Urothelium cell line (cell line): ENCODE measurements at regions not wholly inside any gene's neighbourhood (a gene's known extent, or its start where the extent isn't known, plus 50 kb on each side); places are given as distances from the start of the nearest gene placed in this dataset.

Experiments used
- DNase-seq: peaks from one replicate; pipeline ENCODE4 v3.0.0; 2011; ENCODE audit warnings: low spot score, mixed read lengths
- FAIRE-seq: peaks from 2 replicates; lab custom pipeline; 2011; peaks lifted over from hg19 to GRCh38; lab: Jason Lieb, UNC

DNA sequence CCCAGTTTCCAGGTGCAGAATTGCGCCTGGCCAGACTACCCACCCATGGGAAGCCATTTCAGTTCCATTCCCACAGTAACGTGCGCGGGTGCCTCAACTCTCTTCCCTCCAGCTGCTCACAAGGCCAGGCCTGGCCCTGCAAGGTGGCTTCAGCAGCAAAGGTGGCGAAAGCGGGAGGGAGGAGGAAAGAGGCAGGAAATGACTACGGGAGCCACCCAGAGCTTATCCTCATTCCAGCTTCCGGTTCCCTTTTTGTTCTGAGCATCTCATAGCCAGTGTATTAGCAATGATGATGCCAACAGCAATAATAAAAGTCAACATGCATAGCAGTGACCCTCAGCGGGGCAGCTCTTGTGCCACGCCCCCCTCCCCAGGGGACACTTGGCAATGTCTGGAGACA lies 101.5 kb upstream of the BOD1 start:
- FAIRE-seq: no peak
- DNase-seq: no peak

DNA sequence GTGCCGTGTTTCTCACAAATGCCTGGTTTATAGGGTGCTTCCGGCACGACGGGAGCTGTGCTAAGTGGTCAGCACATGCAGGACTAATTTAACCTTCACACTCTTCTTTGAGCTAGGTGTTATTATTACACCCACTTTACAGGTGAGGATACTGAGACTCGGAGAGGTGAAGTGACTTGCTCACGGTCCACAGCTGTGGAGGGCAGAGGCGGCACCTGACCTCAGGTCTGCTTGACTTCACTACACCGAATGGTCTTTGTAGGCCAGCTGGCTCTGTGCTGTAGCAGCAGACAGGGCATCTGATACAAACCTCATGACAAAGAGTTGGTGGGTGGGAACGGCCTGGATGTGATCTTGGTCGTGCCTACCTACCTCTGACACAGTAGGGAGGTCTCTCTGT lies 102.0 kb upstream of the BOD1 start:
- FAIRE-seq: no peak
- no peak for DNase-seq

DNA sequence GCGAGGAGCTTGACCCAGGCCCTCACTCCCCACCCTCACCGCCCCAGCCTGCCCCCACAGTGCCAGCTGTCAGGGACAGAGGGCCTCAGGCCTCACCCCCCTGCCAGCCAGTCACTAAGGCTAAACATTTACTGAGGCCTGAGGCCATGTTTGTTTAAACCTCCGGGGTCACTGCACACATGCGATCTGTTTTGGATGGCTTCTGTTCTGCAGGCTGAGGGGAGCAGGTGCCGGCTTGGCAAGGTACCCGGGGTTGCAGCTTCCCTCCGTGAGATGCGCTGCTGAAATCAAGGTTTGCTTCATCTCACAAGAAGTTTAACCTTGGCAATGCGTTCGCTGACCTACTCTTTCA lies 103.3 kb upstream of the BOD1 start:
- DNase-seq (no peak), FAIRE-seq (no peak)

DNA sequence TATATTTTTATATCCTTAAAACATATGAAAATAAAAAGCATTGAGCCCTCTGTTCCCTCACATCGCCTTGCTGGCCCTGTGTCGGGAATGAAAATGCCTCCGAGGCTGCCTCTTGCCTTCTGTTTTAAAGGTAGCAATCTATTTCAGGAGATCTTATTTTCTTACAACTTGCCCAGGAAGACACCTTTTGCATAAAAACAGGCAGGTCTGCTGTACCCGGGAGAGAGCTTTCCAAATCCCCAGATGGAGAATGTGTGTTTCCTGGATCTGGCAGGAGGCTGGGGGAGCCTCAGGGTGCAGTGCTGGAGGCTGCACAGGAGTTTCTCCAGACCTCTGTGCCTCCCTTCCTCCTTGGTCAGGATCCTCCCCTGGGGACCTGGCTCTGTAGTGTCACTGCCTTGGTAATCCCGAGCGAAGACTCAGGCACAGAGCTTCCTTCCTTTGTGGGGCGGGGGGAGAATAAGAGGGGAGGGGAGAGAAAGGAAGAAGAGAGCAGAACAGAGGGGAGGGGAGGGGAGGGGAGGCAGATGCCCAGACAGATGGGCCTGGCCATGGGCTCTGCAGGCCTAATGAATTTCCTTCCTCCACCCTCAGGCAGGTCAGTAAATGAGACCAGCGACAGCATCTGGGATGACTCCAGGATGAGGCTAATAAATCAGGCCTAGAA lies 104.0 kb upstream of the BOD1 start:
- no peak for DNase-seq
- FAIRE-seq: no peak

DNA sequence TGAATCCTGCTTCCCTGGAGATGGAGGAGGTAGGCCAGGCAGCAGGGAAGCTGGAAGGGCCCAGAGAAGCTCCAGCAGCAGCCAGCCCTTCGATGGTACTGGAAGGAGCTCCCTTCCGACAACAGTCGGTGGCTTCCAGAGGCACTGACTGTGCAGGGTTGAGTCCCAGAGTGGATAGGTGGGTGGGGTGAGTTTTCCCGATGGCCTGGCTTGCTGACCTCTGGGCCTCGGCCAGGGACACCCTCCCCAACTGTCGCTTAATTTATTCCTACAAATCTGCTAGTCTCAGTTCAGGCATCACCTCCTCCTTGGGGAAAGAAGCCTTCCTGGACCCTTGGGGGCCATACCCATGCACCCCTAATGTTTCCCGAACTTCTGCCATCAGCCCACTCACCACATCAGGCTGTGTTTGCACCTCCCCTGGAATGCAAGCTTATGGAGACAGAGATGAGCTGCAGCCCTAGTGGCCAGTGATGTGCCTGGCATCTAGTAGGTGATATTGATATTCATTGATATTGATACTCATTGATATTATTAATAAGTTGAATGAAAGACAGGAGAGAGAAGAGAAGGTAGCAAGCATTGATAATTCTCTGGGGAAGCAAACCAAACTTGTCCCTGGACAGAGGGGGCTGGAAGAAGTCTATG lies 104.6 kb upstream of the BOD1 start:
- FAIRE-seq (no peak), DNase-seq (no peak)

DNA sequence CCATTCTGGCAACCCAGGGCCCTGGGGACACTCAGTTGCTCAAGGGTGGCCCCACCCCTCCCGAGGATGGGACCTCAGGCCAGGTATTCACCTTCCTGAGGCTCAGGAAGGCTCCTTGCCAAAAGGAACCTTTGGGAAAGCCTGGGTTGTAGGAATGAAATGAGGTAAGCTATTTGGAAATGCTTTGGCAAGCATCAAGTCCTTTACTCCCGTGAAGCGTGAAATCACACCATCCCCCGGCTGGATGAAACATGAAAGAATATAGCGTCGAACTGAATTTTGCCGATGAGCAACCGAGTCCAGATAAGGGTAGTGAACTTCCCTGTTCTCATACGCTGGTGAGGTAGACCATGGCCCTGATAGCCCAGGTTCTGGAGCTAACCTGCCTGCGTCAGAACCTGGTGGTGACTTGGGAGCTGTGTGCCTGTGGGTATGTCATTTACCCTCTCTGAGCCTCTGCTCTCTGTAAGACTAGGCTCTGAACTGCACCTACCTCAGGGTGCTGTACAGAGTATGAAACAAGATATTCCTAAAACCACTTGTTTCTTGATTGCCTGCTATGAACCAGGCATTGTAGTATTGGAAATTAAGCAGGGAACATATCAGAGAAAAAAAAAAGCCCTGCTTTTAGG lies 105.3 kb upstream of the BOD1 start:
- no peak for DNase-seq
- no peak for FAIRE-seq

DNA sequence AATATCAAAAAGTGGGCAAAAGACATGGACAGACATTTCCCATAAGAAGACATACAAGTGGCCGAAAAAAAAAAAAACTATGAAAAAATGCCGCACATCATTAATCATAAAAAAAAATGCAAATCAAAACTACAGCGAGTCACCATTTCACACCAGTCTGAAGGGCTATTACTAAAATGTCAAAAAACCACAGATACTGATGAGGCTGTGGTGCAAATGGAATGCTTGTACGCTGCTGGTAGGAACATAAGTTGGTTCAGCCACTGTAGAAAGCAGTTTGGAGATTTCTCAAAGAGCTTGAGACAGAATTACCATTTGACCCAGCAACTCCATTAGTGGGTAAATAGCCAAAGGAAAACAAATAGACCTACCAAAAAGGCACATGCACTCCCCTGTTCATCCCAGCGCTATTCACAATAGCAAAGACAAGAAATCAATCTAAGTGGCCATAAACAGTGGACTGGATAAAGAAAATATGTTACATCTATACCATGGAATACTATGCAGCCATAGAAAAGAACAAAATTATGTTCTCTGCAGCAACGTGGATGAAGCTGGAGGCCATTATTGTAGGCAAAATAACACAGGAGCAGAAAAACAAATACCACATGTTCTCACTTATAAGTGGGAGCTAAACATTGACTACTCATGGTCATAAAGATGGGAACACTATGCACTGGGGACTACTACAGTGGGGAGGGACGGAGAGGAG lies 110.6 kb upstream of the BOD1 start:
- FAIRE-seq: no peak

DNA sequence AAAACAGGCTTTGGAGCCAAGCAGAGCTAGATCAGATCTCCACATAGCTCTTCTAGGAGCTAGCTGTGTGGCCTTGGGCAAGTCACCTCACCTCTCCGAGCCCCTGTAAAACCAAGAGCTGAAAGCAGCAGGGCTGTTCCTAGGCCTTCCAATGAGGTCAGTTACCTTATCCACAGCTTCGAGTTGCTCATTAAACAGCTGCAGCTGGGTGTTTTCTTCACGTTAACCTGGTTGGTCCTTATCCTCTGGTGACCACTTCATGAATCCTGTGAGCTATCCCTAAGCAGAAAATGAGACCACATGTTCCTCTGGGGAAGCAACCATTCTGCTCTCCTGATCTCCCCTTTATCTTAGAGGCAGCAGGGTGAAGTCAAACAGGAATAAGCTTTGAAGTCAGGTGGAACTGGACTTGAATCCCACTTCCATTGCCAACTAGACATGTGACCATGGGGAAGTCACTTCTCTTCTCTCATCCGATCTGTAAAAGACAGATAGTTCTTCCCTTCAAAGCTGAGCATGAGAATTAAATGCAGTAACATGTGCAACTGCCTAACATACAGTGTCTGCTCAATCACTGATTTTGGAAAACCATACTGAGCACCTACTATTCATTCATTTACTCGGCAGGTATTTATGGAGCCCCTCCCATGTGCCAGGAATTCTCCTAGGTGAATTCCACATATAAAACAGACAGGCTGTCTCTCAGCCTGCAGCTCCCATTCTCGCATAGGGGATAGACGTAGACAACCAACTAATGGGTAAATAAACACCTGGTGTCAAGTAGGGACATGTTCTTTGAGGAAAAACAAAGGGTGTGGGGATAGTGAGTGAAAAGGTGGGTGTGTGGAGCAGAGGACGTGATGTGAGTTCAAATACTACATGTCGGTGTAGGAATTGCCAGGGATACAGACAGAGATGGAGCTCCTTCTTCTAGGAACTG lies 111.7 kb upstream of the BOD1 start:
- DNase-seq (no peak), FAIRE-seq (no peak)

More for the DNA sequence above, 110.6 kb upstream of the BOD1 start:
- no peak for DNase-seq

DNA sequence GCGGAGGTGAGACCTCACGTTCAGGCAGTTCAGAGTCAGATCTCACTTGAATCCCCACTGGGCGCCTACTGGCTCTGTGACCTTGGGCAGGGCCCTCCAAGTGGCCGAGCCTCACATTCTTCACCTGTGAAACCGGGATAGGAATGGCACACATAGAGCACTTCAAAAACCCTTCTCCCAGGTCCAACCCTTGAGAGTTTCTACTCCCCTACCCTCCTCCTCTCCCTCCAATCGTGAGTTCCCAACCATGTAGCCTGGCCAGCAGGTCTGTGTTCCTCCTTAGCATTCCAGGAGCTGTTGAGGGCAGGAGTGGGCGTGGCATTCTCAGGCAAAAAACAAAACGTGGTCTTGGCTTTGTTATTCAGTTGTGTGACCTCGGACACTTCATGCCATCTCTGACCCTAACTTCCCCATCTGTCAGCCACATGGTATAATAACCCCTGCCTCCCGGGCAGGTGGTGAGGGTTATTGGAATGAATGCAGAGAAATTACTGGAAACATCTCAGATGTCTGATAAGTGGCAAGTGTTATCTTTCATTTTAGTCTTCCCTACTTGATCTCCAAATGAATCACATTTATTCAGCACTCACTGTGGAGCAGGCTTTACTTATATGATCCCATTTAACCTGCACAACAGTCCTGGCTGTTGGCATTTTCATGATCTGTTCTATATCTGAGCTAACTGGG lies 112.8 kb upstream of the BOD1 start:
- DNase-seq: no peak
- FAIRE-seq: no peak

DNA sequence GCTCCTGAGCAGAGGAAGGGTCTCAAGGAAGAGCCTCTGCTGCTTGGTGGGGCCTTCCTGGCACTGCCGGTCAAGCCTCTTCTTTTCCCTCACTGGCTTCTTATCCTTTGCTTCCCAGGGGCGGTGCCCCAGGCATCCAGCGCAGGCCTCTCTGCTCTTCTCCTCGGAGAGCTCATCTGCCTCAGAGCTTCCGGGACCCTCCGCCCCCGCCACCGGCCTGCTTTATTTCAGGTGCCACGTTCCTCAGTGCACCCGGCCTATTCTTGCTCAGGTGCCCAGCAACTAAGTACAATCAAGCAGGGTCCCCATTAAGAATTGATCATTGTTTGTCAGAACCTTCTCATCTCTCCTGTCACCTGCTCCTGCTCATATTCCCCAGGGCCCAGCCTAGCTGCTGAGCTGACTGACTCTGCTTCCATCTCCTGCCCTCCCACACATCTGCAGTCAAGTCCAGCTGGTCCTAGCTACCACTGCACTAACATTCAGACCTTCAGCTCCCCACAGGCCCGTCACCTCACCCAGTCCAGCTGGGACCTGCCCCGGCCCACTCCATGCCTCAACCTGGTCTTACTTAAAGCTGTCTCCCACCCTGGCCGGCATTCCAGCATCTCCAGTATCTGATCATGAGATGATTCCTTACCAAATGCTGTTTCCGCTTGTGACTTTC lies 114.3 kb upstream of the BOD1 start:
- FAIRE-seq (no peak), DNase-seq (no peak)

DNA sequence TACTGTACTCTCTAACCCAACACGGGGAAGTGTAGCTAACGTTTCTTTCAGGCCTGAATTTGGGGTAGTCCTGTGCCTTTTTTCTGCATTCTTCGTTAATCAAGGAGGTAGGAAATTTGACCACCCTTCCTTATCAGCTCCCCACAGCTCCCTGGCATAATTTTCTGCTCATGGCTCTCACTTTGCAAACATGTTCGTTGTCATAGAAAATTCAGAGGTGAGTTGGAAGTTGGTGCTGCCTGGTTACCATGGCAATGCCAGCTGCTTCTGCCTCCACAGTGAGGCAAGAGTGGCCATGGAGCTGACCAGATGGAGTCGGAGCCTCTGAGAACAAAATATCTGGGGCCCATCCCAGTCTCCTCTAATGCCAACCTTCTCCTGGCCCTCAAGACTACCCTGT lies 116.6 kb upstream of the BOD1 start:
- no peak for FAIRE-seq

DNA sequence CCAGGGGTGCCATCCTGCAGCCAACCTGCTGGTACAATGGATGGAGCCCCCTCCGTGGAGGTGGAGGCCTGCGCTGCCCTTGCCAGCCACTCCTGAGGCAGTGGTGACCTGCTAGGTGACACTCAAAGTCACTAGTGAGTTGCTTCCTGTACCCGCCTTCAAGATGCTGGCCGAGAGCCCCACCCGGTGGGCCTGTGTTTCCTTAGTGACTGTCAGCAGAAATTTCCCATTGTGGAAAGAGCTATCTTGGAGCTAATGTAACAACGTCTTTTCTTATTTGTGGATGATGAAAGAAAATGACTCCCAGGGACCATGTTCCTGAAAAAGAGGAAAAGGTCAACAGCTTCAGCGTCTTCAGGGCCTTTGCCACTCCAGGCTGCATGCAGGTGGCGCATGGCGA lies 117.0 kb upstream of the BOD1 start:
- FAIRE-seq (no peak), DNase-seq (no peak)

More for the DNA sequence above, 116.6 kb upstream of the BOD1 start:
- DNase-seq: no peak

DNA sequence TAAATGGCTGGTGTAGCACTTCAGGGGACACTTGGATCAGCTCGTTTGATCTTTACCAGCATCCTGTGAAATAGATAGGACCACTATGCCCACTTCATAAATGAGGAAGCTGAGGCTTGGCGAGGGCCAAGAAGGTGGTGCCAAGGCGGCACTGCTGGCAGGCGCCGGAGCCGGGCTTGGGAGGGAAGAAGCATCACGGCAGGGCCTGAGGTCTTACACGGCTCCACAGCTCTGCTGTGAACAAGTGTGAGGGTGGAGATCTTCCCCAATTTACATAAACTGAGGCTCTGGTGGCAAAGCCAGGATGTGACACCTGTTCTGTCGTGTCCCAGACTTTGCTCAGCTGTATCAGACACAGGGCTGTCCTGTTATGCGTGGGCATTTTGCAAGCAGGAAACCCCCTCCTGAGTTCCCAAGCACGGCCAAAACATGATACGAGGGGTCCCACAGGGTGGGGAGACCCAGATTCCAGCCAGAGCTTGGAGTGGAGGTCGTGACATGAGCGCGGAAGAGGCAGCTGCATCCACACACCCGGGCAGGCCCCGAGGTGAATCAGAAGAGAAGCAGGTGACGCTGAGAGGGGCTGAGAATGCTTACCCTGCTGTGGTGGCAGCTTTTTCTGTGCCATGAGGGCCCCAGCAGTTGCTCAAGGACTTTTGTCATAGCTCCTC lies 117.5 kb upstream of the BOD1 start:
- DNase-seq (no peak), FAIRE-seq (no peak)

DNA sequence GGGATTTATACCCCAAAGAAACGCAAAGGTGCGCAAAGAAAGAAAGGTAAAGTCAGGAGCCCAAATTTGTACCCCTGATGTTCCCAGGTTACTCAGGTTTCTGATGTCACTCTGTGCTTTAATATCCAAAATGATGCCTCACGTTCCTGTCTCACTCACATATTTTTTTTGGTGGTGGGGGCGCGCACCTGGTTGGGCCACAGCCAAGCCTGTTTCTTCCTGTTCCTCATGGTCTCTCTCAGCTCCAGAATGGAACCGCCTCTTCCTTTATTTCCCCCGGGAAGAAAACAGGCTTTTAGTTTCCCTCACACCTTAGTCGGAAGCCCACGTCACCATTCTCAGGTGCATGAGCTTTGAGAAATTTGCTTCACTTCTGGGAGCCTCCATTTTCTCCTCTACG lies 118.3 kb upstream of the BOD1 start:
- no peak for DNase-seq
- FAIRE-seq: no peak

DNA sequence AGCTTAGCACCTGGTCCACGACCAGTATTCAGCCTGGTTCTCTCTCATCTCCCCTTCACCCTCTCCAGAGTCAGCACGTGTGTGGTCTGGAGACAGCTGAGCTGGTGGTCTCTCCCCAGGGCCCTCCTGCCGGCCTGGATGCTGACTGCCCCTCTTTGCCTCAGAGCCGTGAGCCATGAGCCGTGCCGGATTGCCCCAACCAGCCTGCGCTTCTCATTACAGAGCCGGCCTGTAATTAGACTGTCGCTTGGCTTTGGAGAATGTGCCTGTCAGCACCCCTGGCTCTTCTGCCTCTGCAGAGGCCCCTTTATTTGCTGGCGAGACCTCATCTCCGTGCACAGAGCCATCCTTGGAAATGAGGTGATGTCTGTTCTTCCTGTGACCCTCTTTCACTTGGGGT lies 118.7 kb upstream of the BOD1 start:
- no peak for DNase-seq
- no peak for FAIRE-seq

DNA sequence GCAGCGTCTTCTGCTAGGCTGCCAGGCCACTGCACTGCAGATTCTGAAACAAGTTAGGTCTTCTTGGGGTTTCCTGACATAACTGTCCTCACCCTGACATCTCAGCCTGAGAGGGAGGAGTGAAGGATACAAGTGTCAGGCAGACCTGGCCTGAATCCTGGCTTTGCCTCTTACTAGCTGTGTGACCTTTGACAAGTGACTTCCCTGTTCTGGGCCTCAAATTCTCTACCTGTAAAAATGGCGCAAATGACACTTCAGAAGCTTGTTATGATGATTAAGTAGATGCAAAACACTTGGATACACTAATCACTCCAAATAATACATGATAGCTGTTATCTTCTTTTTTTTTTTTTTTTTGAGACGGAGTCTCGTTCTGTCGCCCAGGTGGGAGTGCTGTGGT lies 119.2 kb upstream of the BOD1 start:
- DNase-seq: no peak
- FAIRE-seq: no peak

DNA sequence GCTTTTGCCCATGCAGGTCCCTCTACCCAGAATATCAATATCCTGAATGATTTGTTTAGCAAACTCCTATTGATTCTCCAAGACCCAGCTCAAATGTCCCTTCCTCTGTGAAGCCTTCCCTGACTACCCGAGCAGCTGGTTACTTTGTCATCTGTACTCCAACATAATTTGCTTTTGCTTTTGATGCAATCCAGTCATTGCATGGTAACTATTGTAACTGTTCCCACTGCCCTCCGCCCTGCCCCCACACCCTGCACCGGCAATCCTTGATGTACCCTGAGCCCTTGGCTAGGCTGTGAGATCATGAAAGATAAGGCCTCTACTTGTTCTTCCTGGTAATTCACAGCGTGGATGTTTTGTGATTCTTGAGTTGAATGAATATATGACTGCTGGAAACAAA lies 119.9 kb upstream of the BOD1 start:
- DNase-seq (no peak), FAIRE-seq (no peak)

DNA sequence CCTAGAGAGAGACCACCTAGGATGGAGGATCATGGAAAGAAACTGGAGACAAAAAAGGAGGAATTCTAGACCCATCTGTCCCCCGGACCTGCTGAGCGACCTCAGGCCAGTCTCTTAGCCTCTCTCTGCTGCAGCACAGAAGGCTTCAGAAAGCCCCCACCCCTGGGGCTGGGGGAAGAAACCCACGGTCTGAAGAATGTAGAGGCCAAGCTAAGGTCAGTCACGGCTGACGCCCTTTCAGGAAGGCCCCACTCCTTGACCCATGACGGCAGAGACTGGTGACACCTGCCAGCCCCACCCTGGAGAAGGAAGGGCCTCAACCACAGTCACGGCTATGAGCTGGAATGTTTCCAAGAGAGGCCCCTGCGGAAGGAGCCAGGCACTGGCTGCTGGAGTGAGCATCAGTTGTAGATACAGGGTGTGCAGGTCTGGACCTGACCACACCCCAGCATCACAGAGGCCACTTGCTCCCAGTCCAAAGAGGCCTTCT lies 120.5 kb upstream of the BOD1 start:
- FAIRE-seq: no peak
- peak; percentile 69 for DNase-seq

DNA sequence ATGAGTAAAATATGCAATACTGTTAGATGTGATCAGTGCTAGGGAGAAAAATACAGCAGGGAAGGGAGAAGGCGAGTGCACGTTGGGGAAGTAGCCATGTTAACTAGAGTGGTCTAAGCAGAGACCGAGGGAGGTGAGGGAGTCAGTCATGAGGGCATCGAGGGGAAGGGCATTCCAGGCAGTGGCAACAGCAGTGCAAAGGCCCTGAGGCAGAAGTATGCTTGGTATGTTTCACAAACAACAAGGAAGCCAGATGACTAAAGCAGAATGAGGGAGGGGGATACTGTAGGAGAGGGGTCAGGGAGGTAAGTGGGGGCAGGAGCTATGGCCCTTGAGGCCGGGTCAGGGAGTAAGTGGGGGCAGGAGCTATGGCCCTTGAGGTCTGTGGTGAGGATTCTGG lies 123.3 kb upstream of the BOD1 start:
- no peak for FAIRE-seq
- no peak for DNase-seq
